K562 (cell line): ENCODE measurements at regions not wholly inside any gene's neighbourhood (a gene's known extent, or its start where the extent isn't known, plus 50 kb on each side); places are given as distances from the start of the nearest gene placed in this dataset.

Experiments used
- ATAC-seq: fragments of 200-7000 bp; cut with Tn5 transposase; 3 replicates; pipeline ENCODE4 v1.9.1; 2020; ENCODE audit warnings: moderate library complexity
- BruUV-seq: library from RNA; stranded (reverse); fragments of 400-500 nt; replicated peaks from 2 replicates; lab custom pipeline; 2021; lab: Mats Ljungman, UMichigan
- CTCF ChIA-PET: fragments of 300-600 bp; formaldehyde crosslinking; extraction: SDS; loops from one replicate; lab custom pipeline; 2021; ENCODE audit warnings: low intra/inter-chr PET ratio; lab: Yijun Ruan, JAX
- POLR2A ChIA-PET: fragments of 300-600, 350-650 bp; sonication (Branson Sonifier 250); formaldehyde crosslinking; extraction: SDS; loops from one replicate; lab custom pipeline; 2021; ENCODE audit warnings: antibody characterized with exemption, inconsistent platforms; lab: Yijun Ruan, JAX
- DNase-seq, 4 experiments: peaks; one replicate each; pipeline versions ENCODE4 v3.0.0 to v3.0.0-alpha.2; 2011 to 2018; ENCODE audit warnings: low spot score in 3 of 4, mixed read lengths in 3 of 4; ENCODE audit errors: extremely low read depth in 1 of 4
- FAIRE-seq: peaks from 2 replicates; lab custom pipeline; 2011; peaks lifted over from hg19 to GRCh38; lab: Jason Lieb, UNC
- H2AFZ ChIP-seq: 2 replicates; pipeline ENCODE4 v1.6.0; 2011; ENCODE audit warnings: low read depth, low read length, control low read depth, inconsistent platforms
- H3K27ac ChIP-seq: fragments of 200-600 bp; 3 replicates; pipeline ENCODE4 v1.8.0; 2011; ENCODE audit warnings: low read depth, mild to moderate bottlenecking, control low read depth, inconsistent platforms, low read length, moderate library complexity, mixed read lengths; ENCODE audit errors: extremely low read depth
- H3K27me3 ChIP-seq, 2 experiments: fragments of 300-600 bp in 1 of 2; 2 replicates in 1 of 2; 3 replicates in 1 of 2; pipeline versions ENCODE4 v1.6.0 to v1.8.0; 2011; ENCODE audit warnings: inconsistent platforms in 2 of 2, low read length in 2 of 2, mild to moderate bottlenecking in 1 of 2, mixed read lengths in 1 of 2, moderate library complexity in 1 of 2; ENCODE audit not compliant: control insufficient read depth in 2 of 2, insufficient read depth in 2 of 2
- H3K36me3 ChIP-seq: fragments of 300-600 bp; 3 replicates; pipeline ENCODE4 v1.8.0; 2011; ENCODE audit warnings: mild to moderate bottlenecking, low read length, inconsistent platforms; ENCODE audit not compliant: control insufficient read depth, insufficient read depth
- H3K4me1 ChIP-seq, 2 experiments: fragments of 200-600 bp in 1 of 2; replicated peaks in 1 of 2; 2 replicates in 1 of 2; 3 replicates in 1 of 2; pipeline versions ENCODE4 v1.5.1 to v1.8.0; 2011; ENCODE audit warnings: inconsistent platforms in 2 of 2, low read length in 2 of 2, mild to moderate bottlenecking in 1 of 2, mixed read lengths in 1 of 2, moderate library complexity in 1 of 2; ENCODE audit not compliant: control insufficient read depth in 2 of 2, insufficient read depth in 2 of 2
- H3K4me2 ChIP-seq: 2 replicates; pipeline ENCODE4 v1.6.1; 2011; ENCODE audit warnings: low read length, control low read depth, inconsistent platforms, mixed read lengths; ENCODE audit not compliant: insufficient read depth
- H3K4me3 ChIP-seq: fragments of 200-600 bp; sonication (generic), shearing (Covaris generic); 2 replicates; pipeline ENCODE4 v1.5.1; 2016; ENCODE audit warnings: control low read depth, inconsistent platforms
- H3K79me2 ChIP-seq: fragments of 200-600 bp; 3 replicates; pipeline ENCODE4 v1.8.0; 2011; ENCODE audit warnings: low read length, inconsistent platforms; ENCODE audit not compliant: control insufficient read depth, insufficient read depth
- H3K9ac ChIP-seq, 2 experiments: 2 replicates each; pipeline versions ENCODE4 v1.6.0 to v1.6.1; 2011; ENCODE audit warnings: low read depth in 2 of 2, low read length in 2 of 2, control low read depth in 1 of 2, inconsistent platforms in 1 of 2, mild to moderate bottlenecking in 1 of 2, mixed read lengths in 1 of 2; ENCODE audit not compliant: insufficient read depth in 1 of 2
- H3K9me1 ChIP-seq: one replicate; pipeline ENCODE4 v1.6.0; 2011; ENCODE audit warnings: inconsistent platforms, mild to moderate bottlenecking, low read length, moderate library complexity; ENCODE audit not compliant: control insufficient read depth, insufficient read depth
- H3K9me3 ChIP-seq: replicated peaks from 2 replicates; pipeline ENCODE4 v1.5.1; 2011; ENCODE audit warnings: low read depth, low read length, inconsistent platforms; ENCODE audit not compliant: control insufficient read depth, insufficient read depth
- H4K20me1 ChIP-seq: replicated peaks from 2 replicates; pipeline ENCODE4 v1.6.1; 2011; ENCODE audit warnings: low read length, inconsistent platforms, mixed read lengths; ENCODE audit not compliant: control insufficient read depth, insufficient read depth
- CREM ChIP-seq: IDR thresholded peaks from 2 replicates; pipeline ENCODE4 v1.6.1; 2014; ENCODE audit warnings: antibody characterized with exemption, low read depth
- GATAD2A ChIP-seq: fragments of 450-650 bp; IDR thresholded peaks from 2 replicates; pipeline ENCODE4 v1.6.1; 2017
- HEY1 ChIP-seq: fragments of 250-450 bp; sonication (Bioruptor Pico); IDR thresholded peaks from 2 replicates; pipeline ENCODE4 v1.5.0; 2020; ENCODE audit warnings: mild to moderate bottlenecking, moderate library complexity, borderline replicate concordance
- KAT7 ChIP-seq: sonication (generic); formaldehyde crosslinking; IDR thresholded peaks from 2 replicates; pipeline ENCODE4 v1.8.0; 2022; ENCODE audit warnings: missing genetic modification reagents, mild to moderate bottlenecking, borderline replicate concordance
- MTA2 ChIP-seq: fragments of 450-650 bp; IDR thresholded peaks from 2 replicates; pipeline ENCODE4 v1.6.1; 2016; ENCODE audit warnings: low read depth
- RB1 ChIP-seq: fragments of 450-650 bp; IDR thresholded peaks from 2 replicates; pipeline ENCODE4 v1.6.1; 2017; ENCODE audit warnings: low read depth, mild to moderate bottlenecking
- TAF1 ChIP-seq: IDR thresholded peaks from 2 replicates; pipeline ENCODE4 v1.6.1; 2011; ENCODE audit warnings: mild to moderate bottlenecking, low read length, moderate library complexity; ENCODE audit not compliant: insufficient read depth, control insufficient read depth, severe bottlenecking; ENCODE audit errors: extremely low read depth
- TEAD4 ChIP-seq, 2 experiments: sonication (generic) in 1 of 2; formaldehyde crosslinking in 1 of 2; IDR thresholded peaks; 2 replicates each; pipeline versions ENCODE4 v1.6.1 to v1.8.0; 2012 to 2022; ENCODE audit warnings: borderline replicate concordance in 1 of 2, inconsistent platforms in 1 of 2, low read length in 1 of 2, mild to moderate bottlenecking in 1 of 2, missing genetic modification reagents in 1 of 2
- WGBS: fragments of 100-300 bp; shearing (Covaris generic); methylation state at CpG from one replicate; pipeline ENCODE4 v1.1.6; 2016; ENCODE audit warnings: low coverage, mixed read lengths; ENCODE audit not compliant: insufficient coverage; ENCODE audit errors: missing lambda C conversion rate; 5-methylcytosine and 5-hydroxymethylcytosine counted together
- in situ Hi-C: fragments of 300-500 bp; cut with MboI; formaldehyde crosslinking; loops from 4 replicates; pipeline ENCODE4 v1.15.0; 2018; ENCODE audit warnings: inconsistent platforms, mixed read lengths
- intact Hi-C: fragments of 100-400 bp; cut with micrococcal nuclease; formaldehyde crosslinking; loops from 2 replicates; pipeline ENCODE4 v1.14.2; 2022
- TF ChIP-seq, protein P1 (sequence below): fragments of 450-650 bp; IDR thresholded peaks from 2 replicates; pipeline ENCODE4 v1.6.1; 2016; ENCODE audit warnings: low read depth
- TF ChIP-seq, protein P2 (sequence below): sonication (generic); formaldehyde crosslinking; IDR thresholded peaks from 2 replicates; pipeline ENCODE4 v1.8.1; 2023; ENCODE audit warnings: missing genetic modification reagents, mild to moderate bottlenecking, borderline replicate concordance

DNA sequence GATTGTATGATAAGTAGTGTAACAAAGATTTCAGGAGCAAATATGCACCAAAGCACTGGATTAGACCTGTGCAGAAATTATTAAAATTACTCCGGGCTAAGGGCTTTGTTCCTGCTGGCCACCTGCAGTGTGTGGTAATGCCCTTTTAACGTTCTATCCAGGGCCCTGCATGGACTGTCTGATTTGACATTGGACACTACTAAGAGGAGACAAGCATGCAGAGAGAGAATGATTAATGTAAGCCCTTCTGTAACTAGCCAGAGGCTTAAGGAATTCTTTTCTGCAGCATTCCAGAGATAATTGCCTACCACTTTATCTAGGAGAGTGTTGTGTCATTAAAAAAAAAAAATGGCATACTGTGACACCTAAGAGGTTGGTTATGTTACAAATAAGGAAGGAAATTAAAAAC is 117.0 kb downstream of the PCDH7 start:
- Histone ChIP-seq H3K9me3 (no peaks in the 10 kb centered on the region), H2AFZ (no peak overlapping the region), H3K9ac (no peak overlapping the region), H3K27ac (no peak overlapping the region), H3K27me3 (no peaks in the 10 kb centered on the region), H3K4me3 (no peak overlapping the region), H4K20me1 (no peaks in the 10 kb centered on the region), H3K4me1 (no peaks in the 10 kb centered on the region), H3K36me3 (no peaks in the 10 kb centered on the region), H3K4me2 (no peak overlapping the region), H3K9me1 (no peaks in the 10 kb centered on the region), H3K79me2 (no peaks in the 10 kb centered on the region)
- intact Hi-C loops (no loop called here), in situ Hi-C loops (no loop called here)
- DNase-seq (no peak), ATAC-seq (no peak), FAIRE-seq (no peak)
- CTCF ChIA-PET, result no interaction called here
- WGBS, result 0% methylated on average over 2 of the region's 2 CpGs
- no TSS peak for BruUV-seq
- POLR2A ChIA-PET, result no interaction called here
- TF ChIP-seq KAT7 (CRISPR knock-in tag) (no peak), CREM (no peak), TEAD4 (IDR thresholded peaks at IDR 0.05; ENCODE audit: low read length) (no peak), TEAD4 (CRISPR knock-in tag; IDR thresholded peaks at IDR 0.05; ENCODE audit: borderline replicate concordance) (no peak), GATAD2A (no peak), TAF1 (no peak), RB1 (no peak), HEY1 (CRISPR knock-in tag) (no peak), MTA2 (no peak)
- TF ChIP-seq, protein P1, sequence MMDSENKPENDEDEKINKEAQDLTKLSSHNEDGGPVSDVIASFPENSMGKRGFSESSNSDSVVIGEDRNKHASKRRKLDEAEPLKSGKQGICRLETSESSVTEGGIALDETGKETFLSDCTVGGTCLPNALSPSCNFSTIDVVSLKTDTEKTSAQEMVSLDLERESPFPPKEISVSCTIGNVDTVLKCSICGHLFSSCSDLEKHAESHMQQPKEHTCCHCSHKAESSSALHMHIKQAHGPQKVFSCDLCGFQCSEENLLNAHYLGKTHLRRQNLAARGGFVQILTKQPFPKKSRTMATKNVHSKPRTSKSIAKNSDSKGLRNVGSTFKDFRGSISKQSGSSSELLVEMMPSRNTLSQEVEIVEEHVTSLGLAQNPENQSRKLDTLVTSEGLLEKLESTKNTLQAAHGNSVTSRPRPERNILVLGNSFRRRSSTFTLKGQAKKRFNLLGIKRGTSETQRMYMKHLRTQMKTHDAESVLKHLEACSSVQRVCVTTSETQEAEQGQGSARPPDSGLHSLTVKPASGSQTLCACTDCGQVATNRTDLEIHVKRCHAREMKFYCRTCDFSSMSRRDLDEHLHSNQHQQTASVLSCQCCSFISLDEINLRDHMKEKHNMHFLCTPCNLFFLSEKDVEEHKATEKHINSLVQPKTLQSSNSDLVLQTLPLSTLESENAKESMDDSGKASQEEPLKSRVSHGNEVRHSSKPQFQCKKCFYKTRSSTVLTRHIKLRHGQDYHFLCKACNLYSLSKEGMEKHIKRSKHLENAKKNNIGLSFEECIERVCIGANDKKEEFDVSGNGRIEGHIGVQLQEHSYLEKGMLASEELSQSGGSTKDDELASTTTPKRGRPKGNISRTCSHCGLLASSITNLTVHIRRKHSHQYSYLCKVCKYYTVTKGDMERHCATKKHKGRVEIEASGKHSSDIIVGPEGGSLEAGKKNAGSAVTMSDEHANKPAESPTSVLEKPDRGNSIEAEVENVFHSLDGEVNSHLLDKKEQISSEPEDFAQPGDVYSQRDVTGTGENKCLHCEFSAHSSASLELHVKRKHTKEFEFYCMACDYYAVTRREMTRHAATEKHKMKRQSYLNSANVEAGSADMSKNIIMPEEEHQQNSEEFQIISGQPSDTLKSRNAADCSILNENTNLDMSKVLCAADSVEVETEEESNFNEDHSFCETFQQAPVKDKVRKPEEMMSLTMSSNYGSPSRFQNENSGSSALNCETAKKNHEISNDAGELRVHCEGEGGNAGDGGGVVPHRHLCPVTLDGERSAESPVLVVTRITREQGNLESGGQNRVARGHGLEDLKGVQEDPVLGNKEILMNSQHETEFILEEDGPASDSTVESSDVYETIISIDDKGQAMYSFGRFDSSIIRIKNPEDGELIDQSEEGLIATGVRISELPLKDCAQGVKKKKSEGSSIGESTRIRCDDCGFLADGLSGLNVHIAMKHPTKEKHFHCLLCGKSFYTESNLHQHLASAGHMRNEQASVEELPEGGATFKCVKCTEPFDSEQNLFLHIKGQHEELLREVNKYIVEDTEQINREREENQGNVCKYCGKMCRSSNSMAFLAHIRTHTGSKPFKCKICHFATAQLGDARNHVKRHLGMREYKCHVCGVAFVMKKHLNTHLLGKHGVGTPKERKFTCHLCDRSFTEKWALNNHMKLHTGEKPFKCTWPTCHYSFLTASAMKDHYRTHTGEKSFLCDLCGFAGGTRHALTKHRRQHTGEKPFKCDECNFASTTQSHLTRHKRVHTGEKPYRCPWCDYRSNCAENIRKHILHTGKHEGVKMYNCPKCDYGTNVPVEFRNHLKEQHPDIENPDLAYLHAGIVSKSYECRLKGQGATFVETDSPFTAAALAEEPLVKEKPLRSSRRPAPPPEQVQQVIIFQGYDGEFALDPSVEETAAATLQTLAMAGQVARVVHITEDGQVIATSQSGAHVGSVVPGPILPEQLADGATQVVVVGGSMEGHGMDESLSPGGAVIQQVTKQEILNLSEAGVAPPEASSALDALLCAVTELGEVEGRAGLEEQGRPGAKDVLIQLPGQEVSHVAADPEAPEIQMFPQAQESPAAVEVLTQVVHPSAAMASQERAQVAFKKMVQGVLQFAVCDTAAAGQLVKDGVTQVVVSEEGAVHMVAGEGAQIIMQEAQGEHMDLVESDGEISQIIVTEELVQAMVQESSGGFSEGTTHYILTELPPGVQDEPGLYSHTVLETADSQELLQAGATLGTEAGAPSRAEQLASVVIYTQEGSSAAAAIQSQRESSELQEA, result no peak
- TF ChIP-seq, protein P2, sequence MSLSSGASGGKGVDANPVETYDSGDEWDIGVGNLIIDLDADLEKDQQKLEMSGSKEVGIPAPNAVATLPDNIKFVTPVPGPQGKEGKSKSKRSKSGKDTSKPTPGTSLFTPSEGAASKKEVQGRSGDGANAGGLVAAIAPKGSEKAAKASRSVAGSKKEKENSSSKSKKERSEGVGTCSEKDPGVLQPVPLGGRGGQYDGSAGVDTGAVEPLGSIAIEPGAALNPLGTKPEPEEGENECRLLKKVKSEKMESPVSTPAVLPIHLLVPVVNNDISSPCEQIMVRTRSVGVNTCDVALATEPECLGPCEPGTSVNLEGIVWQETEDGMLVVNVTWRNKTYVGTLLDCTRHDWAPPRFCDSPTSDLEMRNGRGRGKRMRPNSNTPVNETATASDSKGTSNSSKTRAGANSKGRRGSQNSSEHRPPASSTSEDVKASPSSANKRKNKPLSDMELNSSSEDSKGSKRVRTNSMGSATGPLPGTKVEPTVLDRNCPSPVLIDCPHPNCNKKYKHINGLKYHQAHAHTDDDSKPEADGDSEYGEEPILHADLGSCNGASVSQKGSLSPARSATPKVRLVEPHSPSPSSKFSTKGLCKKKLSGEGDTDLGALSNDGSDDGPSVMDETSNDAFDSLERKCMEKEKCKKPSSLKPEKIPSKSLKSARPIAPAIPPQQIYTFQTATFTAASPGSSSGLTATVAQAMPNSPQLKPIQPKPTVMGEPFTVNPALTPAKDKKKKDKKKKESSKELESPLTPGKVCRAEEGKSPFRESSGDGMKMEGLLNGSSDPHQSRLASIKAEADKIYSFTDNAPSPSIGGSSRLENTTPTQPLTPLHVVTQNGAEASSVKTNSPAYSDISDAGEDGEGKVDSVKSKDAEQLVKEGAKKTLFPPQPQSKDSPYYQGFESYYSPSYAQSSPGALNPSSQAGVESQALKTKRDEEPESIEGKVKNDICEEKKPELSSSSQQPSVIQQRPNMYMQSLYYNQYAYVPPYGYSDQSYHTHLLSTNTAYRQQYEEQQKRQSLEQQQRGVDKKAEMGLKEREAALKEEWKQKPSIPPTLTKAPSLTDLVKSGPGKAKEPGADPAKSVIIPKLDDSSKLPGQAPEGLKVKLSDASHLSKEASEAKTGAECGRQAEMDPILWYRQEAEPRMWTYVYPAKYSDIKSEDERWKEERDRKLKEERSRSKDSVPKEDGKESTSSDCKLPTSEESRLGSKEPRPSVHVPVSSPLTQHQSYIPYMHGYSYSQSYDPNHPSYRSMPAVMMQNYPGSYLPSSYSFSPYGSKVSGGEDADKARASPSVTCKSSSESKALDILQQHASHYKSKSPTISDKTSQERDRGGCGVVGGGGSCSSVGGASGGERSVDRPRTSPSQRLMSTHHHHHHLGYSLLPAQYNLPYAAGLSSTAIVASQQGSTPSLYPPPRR, result no peak
